Umbilical cord (tissue), 1 donor: ENCODE measurements at regions not wholly inside any gene's neighbourhood (a gene's known extent, or its start where the extent isn't known, plus 50 kb on each side); places are given as distances from the start of the nearest gene placed in this dataset.

ENCODE experiments used
- DNase-seq: peaks from one replicate; pipeline ENCODE4 v3.0.0-alpha.2; 2015; ENCODE audit warnings: low spot score

DNA sequence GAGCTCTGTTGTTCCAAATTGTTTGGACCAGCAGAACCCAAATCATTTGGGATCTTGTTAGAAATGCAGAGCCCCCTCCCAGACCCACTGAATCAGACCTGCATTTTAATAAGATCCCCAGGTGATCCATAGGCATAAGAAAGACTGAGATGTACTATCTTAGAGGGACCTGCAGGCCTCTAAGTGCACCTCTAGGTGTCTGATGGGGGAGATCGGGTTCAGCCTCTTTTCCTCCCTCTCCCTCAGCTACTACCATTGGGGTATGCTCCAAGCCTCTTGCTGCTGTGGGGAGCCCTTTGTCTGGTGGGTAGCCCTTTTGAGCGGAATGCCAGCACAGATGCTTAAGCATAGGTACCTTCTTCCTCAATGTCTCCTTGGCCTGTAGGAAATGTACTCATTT, 63.8 kb upstream of the RPS6KA3 start:
- DNase-seq: no peak

DNA sequence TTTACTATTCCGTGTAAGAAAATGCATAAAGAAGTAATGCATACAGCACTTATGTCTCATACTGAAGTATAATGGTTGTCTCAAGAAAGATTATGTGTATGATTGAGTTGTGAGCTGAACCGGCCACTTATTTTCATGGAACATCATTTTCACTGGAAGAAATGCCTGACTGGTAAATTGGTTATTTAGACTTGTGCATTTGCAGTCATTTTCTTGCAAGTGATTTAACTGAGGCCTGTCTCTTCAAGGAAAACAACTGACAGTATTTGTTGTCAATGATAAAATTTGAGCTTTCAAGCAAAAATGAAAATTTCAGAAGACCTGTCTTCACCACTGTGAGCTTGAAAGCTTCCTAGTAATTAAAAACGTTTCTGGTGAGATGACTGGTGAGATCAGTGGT, 62.7 kb upstream of the RPS6KA3 start:
- DNase-seq: no peak

DNA sequence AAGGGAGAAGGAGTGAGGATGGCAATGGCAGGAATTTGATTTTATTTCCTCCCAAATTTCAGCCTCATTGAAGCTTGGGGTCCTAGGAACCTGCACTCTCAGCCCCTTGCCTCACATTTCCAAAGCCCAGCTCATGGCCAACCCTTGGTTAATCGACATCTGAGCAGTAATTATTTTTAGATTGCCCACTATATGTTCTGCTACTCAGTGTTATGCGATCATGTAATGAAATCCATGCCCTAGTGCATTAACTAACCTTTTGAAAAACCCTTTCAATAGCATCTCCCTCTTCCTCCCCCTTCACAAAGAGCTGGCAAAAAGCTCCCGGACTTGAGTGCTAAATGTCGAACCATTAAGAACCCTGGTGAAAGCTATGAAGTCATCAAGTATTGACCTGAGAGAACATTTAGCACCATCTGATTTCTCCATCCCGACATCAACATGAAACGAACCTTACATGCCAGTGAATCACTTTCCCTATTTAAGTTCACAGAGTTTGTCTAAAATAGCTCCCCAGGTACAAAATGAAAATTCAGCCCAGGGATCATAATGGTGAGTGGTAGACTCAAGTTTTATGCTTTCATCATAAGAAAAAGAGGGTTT, 59.2 kb upstream of the RPS6KA3 start:
- no peak for DNase-seq

DNA sequence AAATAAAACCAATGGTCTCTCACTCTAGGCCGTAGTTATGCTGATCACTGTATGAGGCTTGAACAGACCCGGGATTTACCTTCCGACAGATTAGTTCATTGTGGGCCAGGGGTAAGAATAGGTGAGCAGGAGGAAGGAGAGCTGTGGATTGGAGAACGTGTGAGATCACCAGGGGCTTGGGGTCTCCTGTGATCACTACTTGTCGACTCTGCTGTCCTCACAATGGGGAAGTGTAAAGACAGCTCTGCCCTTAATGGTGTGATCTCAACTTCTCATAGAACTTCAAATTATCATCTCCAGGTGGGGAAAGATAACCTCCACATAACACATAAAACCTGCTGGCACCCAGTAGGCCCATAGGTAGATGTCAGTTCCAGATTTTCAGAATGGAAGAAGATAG, 56.2 kb upstream of the RPS6KA3 start:
- no peak for DNase-seq

DNA sequence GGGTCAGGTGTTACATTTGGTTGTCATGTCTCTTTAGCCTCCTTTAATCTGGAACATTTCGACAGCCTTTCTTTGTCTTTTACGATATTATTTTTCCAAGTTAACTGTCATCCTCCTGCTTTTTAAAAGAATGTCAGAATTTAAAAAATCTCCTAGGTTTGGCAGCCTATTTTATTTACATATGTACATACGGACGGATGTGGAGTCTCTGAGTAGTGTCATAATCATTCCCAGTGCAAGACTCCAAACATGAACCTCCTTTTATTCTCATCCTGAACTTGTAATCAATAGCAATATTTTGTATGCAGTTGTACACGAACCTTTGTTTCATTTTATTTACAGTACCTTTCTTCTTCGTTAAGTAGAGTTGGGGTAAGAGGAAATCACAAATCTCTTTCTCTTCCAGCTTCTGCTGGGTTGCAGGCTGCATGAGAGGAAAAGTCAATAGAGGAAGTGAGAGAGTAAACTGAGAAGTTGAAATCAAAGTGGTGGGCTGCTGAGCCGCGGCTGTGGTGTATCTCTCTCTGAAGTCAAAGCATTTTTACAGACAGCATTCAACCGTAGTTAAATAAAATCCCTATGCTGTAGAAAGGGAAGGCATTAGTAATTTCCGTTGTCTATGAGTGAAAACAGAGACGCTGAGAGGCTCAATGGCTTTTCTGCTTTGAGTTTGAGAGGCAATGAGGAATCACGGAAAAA, 53.9 kb upstream of the RPS6KA3 start:
- DNase-seq: peak; percentile 69

DNA sequence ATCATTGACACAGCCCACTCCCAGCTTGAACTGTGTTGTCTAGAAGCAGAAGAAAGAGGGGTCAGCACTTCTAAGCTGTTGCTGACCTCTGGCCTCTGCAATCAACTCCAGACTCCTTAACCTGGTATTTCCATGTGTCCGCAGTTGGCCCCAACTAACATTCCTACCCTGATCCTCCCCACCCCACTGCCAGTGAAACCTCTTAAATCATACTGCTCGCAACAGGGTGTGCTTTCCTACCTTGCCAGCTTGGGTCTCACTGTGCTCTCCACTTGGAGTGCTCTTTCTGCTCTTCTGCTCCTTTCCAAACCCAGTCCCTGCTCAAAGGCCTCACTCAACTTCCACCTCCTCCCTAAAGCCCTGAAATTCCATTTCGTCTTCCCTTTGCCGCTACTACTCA, 52.3 kb upstream of the RPS6KA3 start:
- DNase-seq: no peak

DNA sequence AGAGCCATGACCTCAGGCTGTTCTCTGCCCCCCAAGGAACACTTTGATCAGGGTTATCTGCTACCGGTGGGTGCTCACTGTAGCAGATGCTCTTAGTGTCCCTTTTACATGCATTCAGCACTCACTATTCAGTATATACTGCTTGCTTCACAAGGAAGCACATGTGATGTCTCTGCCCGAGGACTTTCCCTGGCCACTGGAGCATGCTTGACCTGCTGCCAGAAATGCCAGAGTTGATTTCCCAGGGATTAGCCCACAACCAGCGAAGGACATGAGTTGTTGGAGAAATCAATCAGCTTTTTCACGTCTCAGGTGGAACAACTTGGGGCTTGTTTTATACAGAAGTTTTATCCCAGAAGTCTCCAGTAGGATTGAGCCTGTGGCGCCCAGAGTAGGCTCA, 51.2 kb upstream of the RPS6KA3 start:
- no peak for DNase-seq
